ENCODE measurements at regions not wholly inside any gene's neighbourhood (a gene's known extent, or its start where the extent isn't known, plus 50 kb on each side); places are given as distances from the start of the nearest gene placed in this dataset.
"Not testable (repeated sequence)": the region's sequence is repeated elsewhere in the genome, so short reads cannot be mapped to it uniquely, and the experiment has no call there.

DNA sequence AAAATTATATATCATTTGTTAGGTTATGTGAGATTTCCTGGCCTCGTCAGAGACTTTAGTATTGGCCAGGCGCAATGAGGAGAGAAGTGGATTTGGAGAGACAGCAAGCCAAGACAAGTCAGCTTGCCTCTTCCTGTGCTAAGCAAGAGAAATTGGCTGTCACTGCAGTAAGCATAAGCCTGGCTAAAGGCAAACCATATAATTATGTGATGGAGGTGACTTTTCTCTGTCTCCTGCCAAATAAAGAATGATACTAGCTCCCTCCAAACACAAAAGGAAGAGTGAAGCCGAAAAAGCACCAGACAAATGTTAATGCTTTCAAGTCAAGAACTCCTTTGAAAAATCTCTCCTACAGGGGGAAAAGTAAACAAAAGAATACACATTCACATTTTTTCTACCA lies 2246.0 kb downstream of the ARAP2 start:
- DNase-seq (ENCODE audit: low read depth in 2 of 2): no peak

DNA sequence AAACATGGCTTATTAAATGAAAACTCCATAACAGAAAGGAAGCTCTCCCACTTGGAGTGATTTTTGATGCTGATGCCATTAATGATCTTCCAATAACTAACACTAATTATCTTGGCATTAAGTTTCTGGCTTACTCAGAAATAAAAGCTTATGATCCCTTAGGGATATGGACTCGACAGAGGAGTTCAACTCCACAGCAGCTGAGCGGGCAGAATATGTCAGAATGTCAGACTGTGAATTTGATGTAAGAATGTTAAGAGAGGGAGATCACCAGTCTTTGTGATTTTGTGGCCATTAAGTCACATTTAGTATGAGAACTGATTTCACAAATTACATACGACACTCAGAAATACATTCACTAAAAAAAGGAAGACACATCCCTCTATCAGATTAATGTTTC lies 2244.0 kb downstream of the ARAP2 start:
- DNase-seq (ENCODE audit: low read depth in 2 of 2): no peak

DNA sequence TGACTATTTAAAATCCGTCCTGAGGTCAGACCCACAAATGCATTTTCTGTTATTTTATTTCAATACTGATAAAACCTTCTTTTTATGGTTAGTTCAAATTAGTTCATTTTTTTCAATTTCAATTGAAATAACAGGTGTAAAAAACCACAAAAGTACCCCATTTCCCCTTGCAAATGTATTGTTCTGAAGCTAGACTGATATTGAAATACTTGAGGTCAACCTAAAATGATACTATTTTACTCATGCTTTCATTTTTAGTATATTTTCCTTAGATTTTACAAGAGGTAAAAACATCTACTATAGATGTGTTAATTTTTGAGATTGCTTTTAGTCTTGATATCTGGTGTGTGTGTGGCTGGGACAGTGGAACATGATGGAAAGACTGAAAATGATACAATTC lies 2237.8 kb downstream of the ARAP2 start:
- not testable (repeated sequence) for DNase-seq (ENCODE audit: low read depth in 2 of 2)

DNA sequence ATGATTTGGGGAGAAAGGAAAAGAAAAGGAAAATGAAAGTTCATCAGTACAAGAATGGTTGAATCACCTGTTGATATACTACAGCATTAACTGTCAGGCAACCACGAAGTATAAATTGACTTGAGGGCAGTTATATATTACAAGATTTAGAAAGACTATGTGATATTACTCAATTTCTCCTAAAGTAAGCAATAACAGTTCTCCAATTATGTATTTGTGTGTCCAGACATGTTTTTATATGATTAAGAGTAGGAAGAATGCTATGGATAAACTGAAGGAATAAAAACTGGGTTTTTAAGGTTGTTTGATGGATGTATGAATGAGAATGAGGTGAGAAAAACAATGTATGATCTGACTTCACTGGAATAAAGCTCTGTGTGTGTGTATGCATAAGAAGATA lies 2234.4 kb downstream of the ARAP2 start:
- DNase-seq (ENCODE audit: low read depth in 2 of 2): no peak

DNA sequence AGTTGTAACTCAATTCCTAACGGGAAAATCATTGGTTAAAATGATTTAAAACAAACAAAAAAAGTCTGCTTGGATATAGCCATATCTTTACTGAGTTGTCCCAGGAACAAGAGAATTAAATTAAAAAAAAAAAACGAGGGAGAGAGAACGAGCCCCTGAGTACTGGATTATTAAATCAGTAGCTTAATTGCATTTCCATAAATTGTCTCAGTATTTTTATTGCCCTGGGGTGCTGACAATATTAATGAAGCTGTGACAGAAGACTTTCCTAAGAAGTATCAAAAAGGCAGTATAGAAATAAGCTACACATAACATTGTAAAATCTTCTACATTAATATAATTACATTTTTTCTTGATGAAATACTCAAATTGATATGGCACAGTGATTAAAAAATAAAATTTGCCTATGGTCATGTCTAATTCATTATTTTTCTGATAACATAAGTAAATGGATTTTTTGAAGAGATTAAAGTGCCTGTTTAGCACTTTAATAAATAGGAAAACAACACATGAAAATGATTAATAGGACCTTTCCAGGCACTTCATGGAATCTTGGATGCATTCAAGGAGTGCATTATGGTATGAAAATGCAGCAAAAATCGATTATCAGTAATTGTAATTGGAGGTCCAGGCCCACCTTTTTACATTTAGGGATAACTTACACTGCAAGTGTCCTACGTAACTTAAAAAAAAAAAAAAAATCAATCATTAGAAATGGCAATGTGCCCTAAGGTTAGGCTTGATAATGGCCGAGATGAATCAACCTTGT lies 2233.4 kb downstream of the ARAP2 start:
- DNase-seq (ENCODE audit: low read depth in 2 of 2): no peak

DNA sequence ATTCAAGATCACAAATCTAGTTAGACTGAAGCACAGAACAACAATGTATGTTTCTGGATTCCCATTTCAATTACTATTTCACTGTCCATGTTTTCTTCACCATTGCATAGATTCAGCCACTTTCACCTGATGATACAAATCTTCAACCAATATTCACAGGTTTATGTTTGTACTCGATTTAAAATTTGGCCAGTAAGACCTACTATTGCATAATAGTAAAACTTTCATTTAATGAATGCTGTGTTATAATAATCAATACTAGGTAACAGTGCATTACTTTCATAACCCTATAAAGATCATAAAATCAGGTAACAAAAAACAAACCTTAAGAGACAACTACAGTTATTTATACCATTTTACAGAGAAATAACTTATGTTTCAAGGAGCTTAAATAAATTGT lies 2209.1 kb downstream of the ARAP2 start:
- no peak for DNase-seq (ENCODE audit: low read depth in 2 of 2)

DNA sequence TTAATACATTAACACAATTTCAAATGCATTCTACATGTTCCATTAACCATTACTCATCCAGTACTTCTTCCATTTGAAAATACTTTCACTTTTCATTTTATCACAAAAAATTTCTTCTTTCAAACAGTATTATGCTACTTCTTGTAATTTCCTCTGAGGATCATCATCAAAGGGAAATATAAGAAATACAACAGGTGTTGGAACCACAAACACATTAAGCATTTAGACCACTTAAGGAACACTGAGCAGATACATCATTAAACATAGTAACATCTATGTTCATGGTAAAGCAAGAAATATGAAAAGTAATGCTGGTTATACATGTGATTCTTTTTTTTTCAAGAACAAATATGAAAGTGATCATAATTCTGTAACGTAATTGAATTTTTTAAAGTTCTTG lies 2207.0 kb downstream of the ARAP2 start:
- no peak for DNase-seq (ENCODE audit: low read depth in 2 of 2)

DNA sequence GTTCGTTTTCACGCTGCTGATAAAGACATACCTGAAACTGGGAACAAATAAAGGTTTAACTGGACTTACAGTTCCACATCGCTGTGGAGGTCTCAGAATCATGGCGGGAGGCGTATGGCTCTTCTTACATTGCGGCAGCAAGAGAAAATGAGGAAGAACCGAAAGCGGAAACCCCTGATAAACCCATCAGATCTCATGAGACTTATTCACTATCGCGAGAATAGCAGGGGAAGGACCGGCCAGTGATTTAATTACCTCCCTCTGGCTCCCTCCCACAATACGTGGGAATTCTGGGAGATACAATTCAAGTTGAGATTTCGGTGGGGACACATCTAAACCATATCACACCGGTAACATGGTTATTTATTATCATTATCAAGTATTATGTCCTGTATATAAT lies 2204.5 kb downstream of the ARAP2 start:
- no peak for DNase-seq (ENCODE audit: low read depth in 2 of 2)

DNA sequence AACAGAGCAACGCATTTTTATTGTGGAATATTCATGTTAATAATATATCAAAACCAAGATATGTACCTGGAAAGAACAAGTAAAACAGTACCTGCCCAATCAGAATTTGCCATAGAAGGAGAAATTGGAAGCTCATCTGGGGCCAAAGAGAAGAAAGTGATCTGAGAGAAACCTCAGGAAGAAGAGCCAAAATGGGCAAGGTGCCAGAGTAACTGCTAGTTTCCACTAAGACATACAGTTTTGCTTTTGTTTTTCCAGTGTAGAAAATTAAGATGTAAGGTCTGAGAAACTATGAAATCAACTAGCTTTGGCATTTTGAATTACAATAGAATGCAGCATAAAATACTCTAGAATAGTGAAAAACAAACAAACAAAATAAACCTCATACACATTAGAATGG lies 2201.2 kb downstream of the ARAP2 start:
- no peak for DNase-seq (ENCODE audit: low read depth in 2 of 2)

DNA sequence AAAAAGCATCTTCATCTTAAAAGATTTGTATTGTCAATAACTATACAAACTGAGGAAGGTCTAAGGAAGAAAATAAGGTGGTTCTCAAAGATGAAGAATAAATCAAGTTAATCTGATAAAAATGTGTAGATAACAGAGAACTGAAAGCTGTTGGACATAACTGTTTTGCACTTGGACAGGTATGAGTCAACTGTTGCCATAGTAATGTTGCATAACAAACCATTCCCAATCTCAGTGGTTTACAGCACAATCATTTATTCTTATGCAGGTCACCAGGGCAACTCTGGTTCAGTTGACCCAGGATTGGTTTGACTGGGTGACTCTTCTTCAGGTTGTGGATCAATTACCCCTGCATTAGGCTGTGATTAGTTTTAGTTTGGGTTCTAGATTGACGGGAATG lies 2197.7 kb downstream of the ARAP2 start:
- no peak for DNase-seq (ENCODE audit: low read depth in 2 of 2)

DNA sequence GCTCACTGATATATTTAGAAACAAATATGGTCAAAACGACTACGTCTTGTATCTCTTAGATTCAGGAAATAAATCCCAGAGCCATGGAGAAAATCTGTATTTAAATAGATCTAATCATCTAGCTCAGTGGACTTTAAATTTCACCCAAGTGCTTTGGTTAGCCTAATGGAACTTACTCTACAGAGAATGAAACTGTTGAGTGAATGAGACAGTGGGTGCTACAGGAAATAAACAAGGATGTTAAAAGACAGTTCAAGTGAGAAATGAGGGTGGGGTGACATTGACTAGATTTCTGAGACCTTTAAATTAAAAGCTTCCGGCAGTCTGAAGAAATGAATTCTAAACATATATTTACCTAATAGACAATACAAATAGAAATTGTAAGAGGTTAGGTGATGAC lies 2197.0 kb downstream of the ARAP2 start:
- no peak for DNase-seq (ENCODE audit: low read depth in 2 of 2)

DNA sequence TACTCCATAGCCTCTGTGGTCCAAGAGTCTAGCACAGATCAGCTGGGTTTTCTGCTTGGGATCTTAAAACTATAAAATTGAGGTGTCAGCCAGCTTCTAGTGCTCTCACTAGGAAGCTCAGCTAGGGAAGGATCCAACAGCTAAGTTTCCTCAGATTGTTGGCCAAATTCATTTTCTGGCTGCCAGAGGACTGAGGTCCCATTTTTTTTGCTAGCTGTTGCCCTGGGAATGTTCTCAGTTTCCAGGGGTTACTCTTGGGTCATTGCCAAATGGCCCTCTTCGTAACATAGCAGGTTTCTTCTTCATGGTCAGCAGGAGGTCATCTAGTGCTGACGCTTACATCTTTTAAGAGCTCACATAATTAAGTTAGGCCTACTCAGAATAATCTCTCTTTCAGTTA lies 2178.2 kb downstream of the ARAP2 start:
- DNase-seq (ENCODE audit: low read depth in 2 of 2): no peak

DNA sequence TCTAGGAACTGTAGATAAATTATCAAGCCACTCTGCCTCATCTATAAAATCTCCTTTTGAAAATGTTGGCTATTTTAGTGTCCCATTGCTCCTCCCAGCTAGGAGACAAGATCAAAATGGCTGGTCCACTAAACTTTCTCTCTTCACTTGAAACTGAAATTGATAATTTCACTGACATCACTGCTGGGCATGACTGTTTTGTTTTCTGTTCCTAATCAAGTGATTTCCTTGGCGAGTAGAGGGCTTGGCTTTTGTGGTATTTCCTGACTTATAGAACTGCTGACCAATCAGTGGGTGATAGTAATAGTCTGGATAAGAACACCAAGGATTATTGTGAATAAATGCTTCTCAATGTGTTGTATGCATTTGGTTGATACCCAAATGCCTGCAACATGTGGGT lies 2152.9 kb downstream of the ARAP2 start:
- no peak for DNase-seq (ENCODE audit: low read depth in 2 of 2)

DNA sequence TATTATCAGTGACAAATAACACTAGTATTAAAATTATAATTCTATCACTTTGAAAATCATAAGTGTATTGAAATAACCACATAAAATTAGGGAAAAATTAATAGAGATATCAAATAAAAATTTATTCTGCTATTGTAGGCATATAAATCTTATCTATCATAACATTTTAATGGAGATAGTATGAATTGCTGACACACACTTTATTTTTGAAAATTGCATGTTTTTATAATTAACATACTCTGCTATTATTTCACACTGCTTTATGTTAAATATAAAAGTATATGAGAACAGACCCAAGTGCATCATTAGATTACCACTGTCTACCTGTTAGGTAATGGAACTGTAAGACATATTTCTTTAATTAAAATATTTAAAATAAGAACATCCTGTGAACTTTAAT lies 2150.2 kb downstream of the ARAP2 start:
- no peak for DNase-seq (ENCODE audit: low read depth in 2 of 2)

DNA sequence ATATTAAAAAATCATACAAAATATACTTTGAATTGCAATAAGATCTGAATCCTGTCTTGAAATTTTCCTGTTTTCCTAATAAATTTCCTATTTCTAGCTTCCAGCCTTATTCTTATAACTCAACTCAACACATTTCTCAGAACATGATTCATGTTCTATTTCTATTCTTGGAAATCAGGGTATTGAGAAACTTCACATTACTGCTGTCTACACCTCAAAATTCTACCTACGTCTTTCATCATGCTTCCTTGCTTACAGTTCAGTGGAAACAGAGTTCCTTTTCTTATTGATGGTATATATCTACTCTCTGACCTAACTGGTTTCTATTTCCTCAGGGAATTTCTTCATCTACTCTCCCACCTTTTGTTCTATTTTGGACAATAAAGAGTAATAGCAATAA lies 2139.0 kb downstream of the ARAP2 start:
- DNase-seq (ENCODE audit: low read depth in 2 of 2): no peak

DNA sequence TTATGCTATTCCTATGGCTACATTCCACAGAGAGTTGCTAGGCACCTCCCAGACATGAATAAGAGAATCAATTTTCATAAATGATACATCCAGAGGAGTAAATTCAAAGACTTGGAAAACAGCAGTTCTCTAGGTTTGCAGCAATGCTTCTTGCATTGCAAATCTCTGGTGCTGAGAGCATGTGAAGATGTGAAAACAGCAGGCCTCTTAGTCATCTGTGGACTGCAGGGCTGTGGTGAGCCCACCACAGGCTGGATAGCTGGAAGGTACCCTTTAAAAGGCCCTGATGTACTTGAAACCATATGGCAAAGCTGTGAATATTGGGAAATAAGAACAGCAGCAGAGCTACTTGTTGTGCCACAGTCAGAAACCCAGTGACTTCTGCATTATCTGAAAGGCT lies 2135.9 kb downstream of the ARAP2 start:
- DNase-seq (ENCODE audit: low read depth in 2 of 2): no peak

DNA sequence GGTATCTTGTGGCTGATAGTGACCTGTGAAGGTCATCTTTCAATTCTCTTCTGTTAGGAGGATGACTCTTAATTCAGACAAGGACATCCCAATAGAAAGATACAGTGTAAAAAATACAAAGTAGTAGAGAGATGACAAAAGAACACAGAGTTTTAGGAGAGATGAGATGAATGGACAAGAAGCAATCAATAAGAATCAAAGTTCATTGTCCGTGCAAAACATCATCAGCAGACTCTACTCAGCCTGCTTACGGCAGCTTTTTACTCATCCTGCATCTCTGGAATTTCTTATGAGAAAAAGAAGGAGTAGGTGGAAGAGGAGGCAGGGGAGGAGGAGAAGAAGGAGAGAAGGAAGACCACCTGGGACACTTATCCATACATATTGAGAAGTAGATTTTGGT lies 2131.7 kb downstream of the ARAP2 start:
- no peak for DNase-seq (ENCODE audit: low read depth in 2 of 2)

DNA sequence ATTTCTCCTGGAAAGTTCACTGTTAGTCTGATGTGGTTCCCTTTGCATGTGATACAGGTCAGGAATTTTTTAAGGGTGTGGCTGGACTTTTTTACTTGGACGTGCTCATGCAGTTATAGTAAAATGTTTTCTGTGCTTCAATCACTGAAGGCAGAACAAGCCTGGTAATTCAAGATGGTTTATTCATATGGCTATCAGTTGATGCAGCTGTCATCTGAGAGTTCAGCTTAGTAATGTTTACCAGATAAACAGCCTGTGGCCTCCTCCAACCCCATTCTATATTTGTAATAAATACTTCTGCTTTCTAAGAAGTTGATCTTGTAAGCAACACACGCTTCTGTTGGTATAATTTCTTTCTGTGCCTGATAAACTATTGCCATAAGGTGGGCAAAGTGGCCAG lies 2105.9 kb downstream of the ARAP2 start:
- DNase-seq (ENCODE audit: low read depth in 2 of 2): no peak

DNA sequence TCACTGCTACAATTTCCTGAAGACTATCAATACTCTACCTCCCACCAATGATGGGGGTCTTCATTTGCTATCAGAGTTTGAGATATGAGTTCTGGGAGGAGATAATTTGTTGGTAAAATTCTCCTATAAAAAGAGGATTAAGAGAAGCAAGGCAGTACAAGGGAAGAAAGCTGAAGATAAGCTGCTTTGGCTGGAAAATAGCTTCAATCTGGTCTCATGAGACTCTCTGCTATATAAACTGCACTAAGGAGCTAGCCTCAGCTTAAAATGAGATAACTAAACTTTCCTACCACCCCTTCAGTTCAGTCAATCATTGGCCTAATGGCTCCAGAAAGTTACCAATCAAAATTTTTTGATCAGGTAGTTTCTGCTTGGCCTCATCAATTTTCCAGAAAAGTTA lies 2105.0 kb downstream of the ARAP2 start:
- no peak for DNase-seq (ENCODE audit: low read depth in 2 of 2)

DNA sequence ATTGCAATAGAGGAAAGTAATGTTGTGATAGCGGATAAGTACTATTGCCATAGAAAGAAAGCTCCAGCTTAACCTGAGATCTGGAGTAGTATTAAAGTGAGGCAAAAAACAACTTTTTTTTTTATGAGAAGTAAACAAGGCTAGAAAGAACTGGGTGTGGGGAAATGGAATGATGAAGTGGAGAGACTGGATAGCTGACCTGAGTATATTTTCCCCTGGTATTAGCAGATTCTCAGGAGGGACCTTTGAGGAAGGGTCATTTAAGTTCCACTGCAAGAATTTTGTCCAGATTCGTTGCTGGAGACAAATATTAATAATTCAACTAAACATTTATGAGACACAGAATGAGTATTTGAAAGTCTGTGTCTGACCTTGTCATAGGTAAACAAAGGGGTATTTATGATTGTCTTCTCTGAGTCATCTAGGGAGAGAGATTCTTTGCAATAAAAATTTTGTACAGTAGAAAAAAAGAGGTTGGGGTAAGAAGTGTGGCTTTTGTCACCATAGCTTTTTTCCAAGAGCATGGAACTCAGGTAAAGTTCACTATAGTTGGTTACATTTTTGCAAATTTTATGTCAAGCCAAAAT lies 2095.9 kb downstream of the ARAP2 start:
- no peak for DNase-seq (ENCODE audit: low read depth in 2 of 2)

DNA sequence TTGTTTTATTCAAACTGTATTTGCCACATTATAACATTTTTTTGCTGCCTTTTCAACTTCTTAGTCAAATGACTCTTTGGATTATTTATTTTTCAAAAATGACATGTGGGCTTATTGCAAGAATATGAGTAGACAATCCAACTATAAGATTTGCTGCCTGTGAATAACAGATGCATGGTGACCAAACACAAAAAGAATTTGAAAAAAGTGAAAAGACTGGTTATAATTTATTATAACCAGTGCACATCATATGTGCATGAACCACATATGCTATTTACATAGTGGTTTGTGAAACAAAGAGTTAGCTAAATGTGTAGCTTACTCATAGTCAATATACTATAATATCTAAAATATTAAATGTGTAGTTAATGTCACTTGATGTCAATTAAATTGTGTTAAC lies 2086.8 kb downstream of the ARAP2 start:
- no peak for DNase-seq (ENCODE audit: low read depth in 2 of 2)

DNA sequence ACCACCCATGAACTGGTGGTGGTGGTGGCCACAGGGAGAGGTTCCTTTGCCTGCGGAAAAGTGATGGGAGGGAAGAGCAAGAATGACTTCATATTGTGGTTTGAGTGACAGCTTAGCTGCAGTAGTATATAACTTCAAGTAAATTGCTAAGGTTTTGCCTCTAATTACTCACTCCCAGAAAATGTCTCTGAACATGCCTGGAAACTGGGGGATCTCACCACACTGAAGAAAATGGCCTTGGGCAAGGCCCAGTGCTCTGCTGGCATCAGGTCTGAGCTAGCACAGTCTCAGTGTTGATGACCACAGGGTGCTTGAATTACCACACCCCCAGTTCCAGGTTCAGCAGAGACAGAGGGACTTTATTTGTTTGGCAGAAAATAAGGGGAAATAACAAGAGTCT lies 2085.4 kb downstream of the ARAP2 start:
- DNase-seq (ENCODE audit: low read depth in 2 of 2): no peak

DNA sequence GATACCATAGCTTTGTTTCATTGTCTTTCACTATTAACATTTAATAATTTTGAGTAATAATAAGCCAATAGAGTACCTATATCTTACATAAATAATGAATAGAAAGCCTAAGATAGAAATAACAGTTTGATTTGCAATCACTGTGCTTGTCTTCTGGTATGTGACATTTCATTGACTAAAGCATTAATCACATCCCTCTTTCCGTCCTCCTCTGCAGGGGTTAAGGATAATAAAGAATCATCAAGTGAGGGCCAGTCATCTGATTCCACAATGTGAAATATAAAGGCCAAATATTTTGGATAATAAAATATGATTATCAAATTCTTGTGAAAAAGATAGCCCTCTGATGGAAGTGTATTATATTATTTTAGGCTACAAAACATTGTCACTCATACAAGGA lies 2073.4 kb downstream of the ARAP2 start:
- no peak for DNase-seq (ENCODE audit: low read depth in 2 of 2)

DNA sequence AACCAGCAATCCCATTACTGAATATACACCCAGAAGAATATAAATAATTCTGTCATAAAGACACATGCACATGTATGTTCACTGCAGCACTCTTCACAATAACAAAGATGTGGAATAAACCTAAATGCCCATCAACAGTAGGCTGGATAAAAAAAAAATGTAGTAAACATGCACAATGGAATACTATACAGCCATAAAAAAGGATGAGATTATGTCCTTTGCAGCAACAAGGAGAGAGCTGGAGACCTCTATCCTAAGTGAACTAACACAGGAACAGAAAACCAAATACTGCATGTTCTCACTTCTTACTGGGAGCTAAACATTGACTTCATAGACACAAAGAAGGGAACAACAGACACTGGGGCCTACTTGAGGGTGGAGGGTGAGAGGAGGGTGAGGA lies 2067.7 kb downstream of the ARAP2 start:
- no peak for DNase-seq (ENCODE audit: low read depth in 2 of 2)

Data from stimulated activated CD4-positive, alpha-beta T cell treated with anti-CD3 and anti-CD28 coated beads, Interleukin-1b, Interleukin-23, amount 100 ng/mL, for 4 hours (primary cell).